Nephron (organoid): ENCODE measurements at regions not wholly inside any gene's neighbourhood (a gene's known extent, or its start where the extent isn't known, plus 50 kb on each side); places are given as distances from the start of the nearest gene placed in this dataset.

Source experiments
- H3K27ac Mint-ChIP-seq, 3 experiments: 2 replicates each; pipeline ENCODE4 v1.8.0; 2020; ENCODE audit warnings: mixed read lengths in 3 of 3, mild to moderate bottlenecking in 2 of 3, moderate library complexity in 1 of 3
- H3K27me3 Mint-ChIP-seq: 2 replicates; pipeline ENCODE4 v1.8.0; 2021; ENCODE audit warnings: low read depth, mild to moderate bottlenecking, moderate library complexity, mixed read lengths
- H3K36me3 Mint-ChIP-seq: 2 replicates; pipeline ENCODE4 v1.8.0; 2020; ENCODE audit warnings: low read depth, mixed read lengths
- H3K4me1 Mint-ChIP-seq: 2 replicates; pipeline ENCODE4 v1.8.0; 2020; ENCODE audit warnings: mixed read lengths
- H3K4me3 Mint-ChIP-seq, 3 experiments: 2 replicates each; pipeline ENCODE4 v1.8.0; 2020; ENCODE audit warnings: mild to moderate bottlenecking in 3 of 3, mixed read lengths in 3 of 3, moderate library complexity in 2 of 3
- H3K9me3 Mint-ChIP-seq: 2 replicates; pipeline ENCODE4 v1.8.0; 2020; ENCODE audit warnings: mixed read lengths
- CTCF ChIP-seq, 3 experiments: fragments of 200-600 bp; sonication (generic); IDR thresholded peaks; one replicate each; pipeline ENCODE4 v1.5.0; 2021; ENCODE audit warnings: antibody characterized with exemption in 3 of 3; ENCODE audit not compliant: unreplicated experiment in 3 of 3

- no peak overlapping the region for H3K4me3 Mint-ChIP-seq
- H3K36me3 Mint-ChIP-seq = no peaks in the 10 kb centered on the region
- H3K27me3 Mint-ChIP-seq = no peaks in the 10 kb centered on the region
- TF ChIP-seq CTCF (IDR thresholded peaks at IDR 0.05; ENCODE audit: unreplicated experiment in 3 of 3) = no peak
- H3K4me1 Mint-ChIP-seq = peaks cover 10% of the 10 kb centered on the region
- no peak overlapping the region for H3K27ac Mint-ChIP-seq
- no peaks in the 10 kb centered on the region for H3K9me3 Mint-ChIP-seq
These were observed 1204.9 kb upstream of the LRRTM3 start for GRCh38 chr10:65720901-65721300.

GRCh38 chr10:65723525-65723924 lies 1202.3 kb upstream of the LRRTM3 start:
- no peak for TF ChIP-seq CTCF (IDR thresholded peaks at IDR 0.05; ENCODE audit: unreplicated experiment in 3 of 3)
- H3K27ac Mint-ChIP-seq = no peak overlapping the region
- no peaks in the 10 kb centered on the region for H3K27me3 Mint-ChIP-seq
- H3K4me1 Mint-ChIP-seq = peaks cover 10% of the 10 kb centered on the region
- no peak overlapping the region for H3K4me3 Mint-ChIP-seq
- peaks cover 4% of the 10 kb centered on the region for H3K9me3 Mint-ChIP-seq
- H3K36me3 Mint-ChIP-seq = no peaks in the 10 kb centered on the region

- TF ChIP-seq CTCF (IDR thresholded peaks at IDR 0.05; ENCODE audit: unreplicated experiment in 3 of 3) = no peak
- Mint-ChIP-seq H3K36me3 (no peaks in the 10 kb centered on the region), H3K4me3 (no peak overlapping the region), H3K27me3 (no peaks in the 10 kb centered on the region), H3K4me1 (no peaks in the 10 kb centered on the region), H3K9me3 (no peaks in the 10 kb centered on the region), H3K27ac (no peak overlapping the region)
These were observed 1190.5 kb upstream of the LRRTM3 start for GRCh38 chr10:65735382-65735781.

GRCh38 chr10:65742906-65743305 lies 1182.9 kb upstream of the LRRTM3 start:
- Mint-ChIP-seq H3K9me3 (no peaks in the 10 kb centered on the region), H3K27me3 (no peaks in the 10 kb centered on the region), H3K27ac (no peak overlapping the region), H3K4me1 (no peaks in the 10 kb centered on the region), H3K4me3 (no peak overlapping the region), H3K36me3 (no peaks in the 10 kb centered on the region)
- no peak for TF ChIP-seq CTCF (IDR thresholded peaks at IDR 0.05; ENCODE audit: unreplicated experiment in 3 of 3)

GRCh38 chr10:65751218-65751617 lies 1174.6 kb upstream of the LRRTM3 start:
- Mint-ChIP-seq H3K4me3 (no peak overlapping the region), H3K9me3 (no peaks in the 10 kb centered on the region), H3K27ac (no peak overlapping the region), H3K27me3 (no peaks in the 10 kb centered on the region), H3K4me1 (no peaks in the 10 kb centered on the region), H3K36me3 (no peaks in the 10 kb centered on the region)
- TF ChIP-seq CTCF (IDR thresholded peaks at IDR 0.05; ENCODE audit: unreplicated experiment in 3 of 3) = no peak

GRCh38 chr10:65751896-65752295 lies 1173.9 kb upstream of the LRRTM3 start:
- H3K27ac Mint-ChIP-seq = no peak overlapping the region
- no peak overlapping the region for H3K4me3 Mint-ChIP-seq
- no peaks in the 10 kb centered on the region for H3K4me1 Mint-ChIP-seq
- no peaks in the 10 kb centered on the region for H3K9me3 Mint-ChIP-seq
- no peak for TF ChIP-seq CTCF (IDR thresholded peaks at IDR 0.05; ENCODE audit: unreplicated experiment in 3 of 3)
- no peaks in the 10 kb centered on the region for H3K27me3 Mint-ChIP-seq
- H3K36me3 Mint-ChIP-seq = no peaks in the 10 kb centered on the region
